H1 (cell line): ENCODE measurements at regions not wholly inside any gene's neighbourhood (a gene's known extent, or its start where the extent isn't known, plus 50 kb on each side); places are given as distances from the start of the nearest gene placed in this dataset.

Source experiments
- CTCF ChIA-PET: fragments of 300-600 bp; sonication (Branson Sonifier 250); formaldehyde crosslinking; loops from one replicate; lab custom pipeline; 2021; ENCODE audit not compliant: partially characterized antibody; lab: Charles Lee
- POLR2A ChIA-PET: fragments of 300-600 bp; sonication (Branson Sonifier 250); formaldehyde crosslinking; loops from one replicate; lab custom pipeline; 2021; ENCODE audit warnings: inconsistent platforms; ENCODE audit not compliant: partially characterized antibody; lab: Charles Lee
- DNase-seq, 2 experiments: peaks; one replicate each; pipeline versions ENCODE4 v3.0.0 to v3.0.0-alpha.2; 2010 to 2022; ENCODE audit warnings: low spot score in 2 of 2, low read depth in 1 of 2, mixed read lengths in 1 of 2
- FAIRE-seq: peaks from 2 replicates; lab custom pipeline; 2011; peaks lifted over from hg19 to GRCh38; lab: Jason Lieb, UNC
- H2AFZ ChIP-seq: 2 replicates; pipeline ENCODE4 v1.8.1; 2012; ENCODE audit warnings: low read length, inconsistent platforms
- H2AK5ac ChIP-seq: 2 replicates; pipeline ENCODE4 v1.6.1; 2013; ENCODE audit warnings: low read depth, low read length
- H2BK120ac ChIP-seq: replicated peaks from 2 replicates; pipeline ENCODE3; 2013; ENCODE audit warnings: low read depth, low read length, inconsistent platforms
- H2BK12ac ChIP-seq: 2 replicates; pipeline ENCODE4 v1.6.1; 2013; ENCODE audit warnings: low read depth, low read length
- H2BK15ac ChIP-seq: 2 replicates; pipeline ENCODE4 v1.6.1; 2013; ENCODE audit warnings: low read length
- H2BK20ac ChIP-seq: 2 replicates; pipeline ENCODE4 v1.6.1; 2013; ENCODE audit warnings: low read length
- H2BK5ac ChIP-seq: 2 replicates; pipeline ENCODE4 v1.6.1; 2013; ENCODE audit warnings: low read depth, low read length
- H3K14ac ChIP-seq: 2 replicates; pipeline ENCODE4 v1.6.1; 2013; ENCODE audit warnings: inconsistent platforms; ENCODE audit not compliant: insufficient read length
- H3K18ac ChIP-seq: 2 replicates; pipeline ENCODE4 v1.6.1; 2013; ENCODE audit warnings: low read length; ENCODE audit errors: extremely low read depth
- H3K23ac ChIP-seq: 2 replicates; pipeline ENCODE4 v1.6.1; 2013; ENCODE audit warnings: inconsistent platforms; ENCODE audit not compliant: insufficient read length
- H3K23me2 ChIP-seq: 2 replicates; pipeline ENCODE4 v1.6.1; 2013; ENCODE audit warnings: low read depth, low read length
- H3K27ac ChIP-seq: 2 replicates; pipeline ENCODE4 v1.6.1; 2011; ENCODE audit warnings: low read depth, low read length, inconsistent platforms
- H3K27me3 ChIP-seq, 4 experiments: replicated peaks in 1 of 4; 1 replicate in 1 of 4; 2 replicates in 3 of 4; pipeline versions ENCODE4 v1.6.1 to v1.8.1; 2011 to 2013; ENCODE audit warnings: low read length in 3 of 4, mild to moderate bottlenecking in 3 of 4, inconsistent platforms in 2 of 4, mixed read lengths in 2 of 4, moderate library complexity in 1 of 4; ENCODE audit not compliant: control insufficient read depth in 3 of 4, insufficient read depth in 3 of 4; ENCODE audit errors: extremely low read depth in 1 of 4
- H3K36me3 ChIP-seq, 4 experiments: 2 replicates each; pipeline versions ENCODE4 v1.6.1 to v1.8.1; 2011 to 2013; ENCODE audit warnings: mild to moderate bottlenecking in 4 of 4, low read length in 3 of 4, moderate library complexity in 2 of 4, control low read depth in 1 of 4, inconsistent platforms in 1 of 4; ENCODE audit not compliant: insufficient read depth in 4 of 4, control insufficient read depth in 2 of 4
- H3K4ac ChIP-seq: replicated peaks from 2 replicates; pipeline ENCODE3; 2013; ENCODE audit warnings: low read length, low read depth, mixed read lengths, inconsistent platforms; ENCODE audit not compliant: insufficient read length
- H3K4me1 ChIP-seq, 4 experiments: replicated peaks in 1 of 4; 1 replicate in 1 of 4; 2 replicates in 3 of 4; pipeline versions ENCODE4 v1.6.1 to v1.8.1; 2011 to 2013; ENCODE audit warnings: low read length in 3 of 4, inconsistent platforms in 2 of 4, mixed read lengths in 1 of 4; ENCODE audit not compliant: insufficient read depth in 4 of 4, control insufficient read depth in 3 of 4
- H3K4me2 ChIP-seq, 2 experiments: 2 replicates each; pipeline versions ENCODE4 v1.6.1 to v1.8.1; 2011 to 2013; ENCODE audit warnings: low read depth in 2 of 2, low read length in 2 of 2, control low read depth in 1 of 2, inconsistent platforms in 1 of 2, mild to moderate bottlenecking in 1 of 2; ENCODE audit not compliant: insufficient read depth in 1 of 2
- H3K4me3 ChIP-seq, 4 experiments: fragments of 200-600, 300-600 bp in 1 of 4; sonication (generic), shearing (Covaris generic), sonication (Bioruptor Twin) in 1 of 4; 2 replicates each; pipeline versions ENCODE4 v1.5.1 to v1.8.1; 2011 to 2016; ENCODE audit warnings: low read length in 4 of 4, low read depth in 3 of 4, control low read depth in 2 of 4, inconsistent platforms in 2 of 4, mild to moderate bottlenecking in 2 of 4, mixed read lengths in 1 of 4, moderate library complexity in 1 of 4; ENCODE audit not compliant: insufficient read depth in 2 of 4; ENCODE audit errors: extremely low read depth in 1 of 4
- H3K56ac ChIP-seq: replicated peaks from 2 replicates; pipeline ENCODE3; 2013; ENCODE audit warnings: low read depth, mild to moderate bottlenecking, mixed read lengths, low read length, inconsistent platforms; ENCODE audit not compliant: insufficient read length
- H3K79me1 ChIP-seq: 2 replicates; pipeline ENCODE4 v1.6.1; 2013; ENCODE audit warnings: low read depth, low read length, control low read depth
- H3K79me2 ChIP-seq, 2 experiments: 2 replicates each; pipeline versions ENCODE4 v1.6.1 to v1.8.1; 2012 to 2013; ENCODE audit warnings: low read length in 2 of 2, mild to moderate bottlenecking in 2 of 2, inconsistent platforms in 1 of 2; ENCODE audit not compliant: insufficient read depth in 2 of 2, control insufficient read depth in 1 of 2
- H3K9ac ChIP-seq, 4 experiments: replicated peaks in 1 of 4; 1 replicate in 1 of 4; 2 replicates in 3 of 4; pipeline versions ENCODE4 v1.6.1 to v1.8.1; 2011 to 2013; ENCODE audit warnings: low read depth in 3 of 4, low read length in 3 of 4, control low read depth in 2 of 4, mild to moderate bottlenecking in 2 of 4, moderate library complexity in 2 of 4, inconsistent platforms in 1 of 4; ENCODE audit errors: extremely low read depth in 1 of 4
- H3K9me3 ChIP-seq, 2 experiments: 2 replicates each; pipeline versions ENCODE4 v1.6.1 to v1.8.1; 2012 to 2013; ENCODE audit warnings: mild to moderate bottlenecking in 2 of 2, moderate library complexity in 2 of 2, control low read depth in 1 of 2, inconsistent platforms in 1 of 2, low read depth in 1 of 2, low read length in 1 of 2, mixed read lengths in 1 of 2; ENCODE audit not compliant: insufficient read depth in 2 of 2
- H4K20me1 ChIP-seq, 2 experiments: replicated peaks in 1 of 2; 2 replicates each; pipeline versions ENCODE3 to v1.8.1; 2011 to 2013; ENCODE audit warnings: inconsistent platforms in 2 of 2, low read length in 2 of 2, mild to moderate bottlenecking in 1 of 2; ENCODE audit not compliant: insufficient read depth in 2 of 2, control insufficient read depth in 1 of 2
- H4K5ac ChIP-seq: 2 replicates; pipeline ENCODE4 v1.6.1; 2013; ENCODE audit warnings: low read length, low read depth, mixed read lengths, inconsistent platforms; ENCODE audit not compliant: insufficient read length
- H4K8ac ChIP-seq: 2 replicates; pipeline ENCODE4 v1.8.0; 2013; ENCODE audit warnings: mild to moderate bottlenecking, moderate library complexity, low read length, inconsistent platforms; ENCODE audit not compliant: insufficient read depth; ENCODE audit errors: extremely low read depth
- H4K91ac ChIP-seq: replicated peaks from 2 replicates; pipeline ENCODE3; 2013; ENCODE audit warnings: low read length, mixed read lengths, inconsistent platforms; ENCODE audit not compliant: insufficient read length
- ASH2L ChIP-seq: fragments of 200-600, 300-600 bp; sonication (generic); IDR thresholded peaks from one replicate; pipeline ENCODE4 v1.7.1; 2017; ENCODE audit warnings: low read length
- ATF2 ChIP-seq: IDR thresholded peaks from 2 replicates; pipeline ENCODE4 v1.6.1; 2012; ENCODE audit warnings: low read length, inconsistent platforms
- BACH1 ChIP-seq: IDR thresholded peaks from 2 replicates; pipeline ENCODE4 v1.6.1; 2012; ENCODE audit warnings: low read length, improper control_type of control experiment
- BCL11A ChIP-seq, 2 experiments: IDR thresholded peaks; one replicate each; pipeline ENCODE4 v1.6.1; 2011; ENCODE audit warnings: low read depth in 2 of 2, low read length in 2 of 2, mild to moderate bottlenecking in 2 of 2
- CHD2 ChIP-seq: IDR thresholded peaks from 2 replicates; pipeline ENCODE4 v1.6.1; 2012; ENCODE audit warnings: low read length, improper control_type of control experiment
- CTCF ChIP-seq, 3 experiments: IDR thresholded peaks; 1 replicate in 2 of 3; 2 replicates in 1 of 3; pipeline versions ENCODE4 v1.5.1 to v1.6.1; 2011; ENCODE audit warnings: low read length in 3 of 3, mild to moderate bottlenecking in 3 of 3, inconsistent platforms in 2 of 3, low read depth in 1 of 3, moderate library complexity in 1 of 3; ENCODE audit not compliant: insufficient read depth in 1 of 3; ENCODE audit errors: control extremely low read depth in 1 of 3
- SAP30 ChIP-seq: fragments of 300-600 bp; sonication (generic); IDR thresholded peaks from 2 replicates; pipeline ENCODE4 v1.7.1; 2012; ENCODE audit warnings: low read length, moderate library complexity, mild to moderate bottlenecking, inconsistent platforms; ENCODE audit not compliant: insufficient read depth, insufficient replicate concordance
- SP1 ChIP-seq: IDR thresholded peaks from 2 replicates; pipeline ENCODE4 v1.6.1; 2011; ENCODE audit warnings: low read depth, low read length
- SP2 ChIP-seq: IDR thresholded peaks from 2 replicates; pipeline ENCODE4 v1.6.1; 2012; ENCODE audit warnings: mild to moderate bottlenecking, low read length, inconsistent platforms
- TAF1 ChIP-seq: IDR thresholded peaks from 2 replicates; pipeline ENCODE4 v1.6.1; 2011; ENCODE audit warnings: mild to moderate bottlenecking, low read depth, low read length
- TBP ChIP-seq: IDR thresholded peaks from 2 replicates; pipeline ENCODE4 v1.6.1; 2011; ENCODE audit warnings: low read depth, low read length, improper control_type of control experiment
- WGBS, 2 experiments: shearing (Covaris generic) in 1 of 2; methylation state at CpG; one replicate each; pipeline versions ENCODE4 v1.1.6 to v1.1.7; 2013 to 2015; ENCODE audit warnings: low lambda C conversion rate in 2 of 2, mixed read lengths in 2 of 2, inconsistent platforms in 1 of 2, low coverage in 1 of 2, missing lambda C conversion rate in 1 of 2; ENCODE audit not compliant: insufficient replicate concordance in 2 of 2, insufficient coverage in 1 of 2, insufficient read length in 1 of 2; ENCODE audit errors: extremely low coverage in 1 of 2, missing lambda C conversion rate in 1 of 2; 5-methylcytosine and 5-hydroxymethylcytosine counted together

GRCh38 chr2:81505586-81505985, 1201.0 kb upstream of the LRRTM1 start:
- Histone ChIP-seq H3K9me3 (no peaks in the 10 kb centered on the region), H2BK120ac (no peak overlapping the region), H3K27ac (no peak overlapping the region), H3K79me2 (no peaks in the 10 kb centered on the region), H3K36me3 (no peaks in the 10 kb centered on the region), H3K4me3 (no peak overlapping the region), H2BK20ac (no peak overlapping the region), H3K23ac (no peak overlapping the region), H4K91ac (no peak overlapping the region), H2BK12ac (no peak overlapping the region), H2AFZ (no peak overlapping the region), H3K9ac (no peak overlapping the region), H2BK5ac (no peak overlapping the region), H3K56ac (no peak overlapping the region), H2BK15ac (no peak overlapping the region), H3K23me2 (peaks cover 2% of the 10 kb centered on the region; the same call in 1 of the 2 replicates), H3K4ac (no peak overlapping the region), H3K18ac (no peak overlapping the region), H3K79me1 (no peaks in the 10 kb centered on the region), H4K20me1 (peaks cover 0 to 1% of the 10 kb centered on the region in 2 experiments), H3K14ac (no peak overlapping the region), H3K27me3 (no peaks in the 10 kb centered on the region), H4K5ac (no peak overlapping the region), H3K4me1 (no peaks in the 10 kb centered on the region), H3K4me2 (no peak overlapping the region), H4K8ac (no peak overlapping the region), H2AK5ac (no peak overlapping the region)
- 91% methylated on average over 2 of the region's 2 CpGs; no CpG with 5 or more reads in 1 of the 2 experiments for WGBS, 2 experiments
- CTCF ChIA-PET = no interaction called here
- FAIRE-seq = no peak
- no peak for DNase-seq
- POLR2A ChIA-PET = no interaction called here
- TF ChIP-seq SP2 (no peak), TBP (no peak), SAP30 (no peak), BACH1 (no peak), SP1 (no peak), ASH2L (no peak), BCL11A (IDR thresholded peaks at IDR 0.05; ENCODE audit: low read depth in 2 of 2, low read length in 2 of 2) (no peak), TAF1 (no peak), ATF2 (no peak), CHD2 (no peak), CTCF (IDR thresholded peaks at IDR 0.05; ENCODE audit: control extremely low read depth in 1 of 3, insufficient read depth in 1 of 3, low read depth in 1 of 3, low read length in 3 of 3) (no peak)
